ENCODE measurements at regions not wholly inside any gene's neighbourhood (a gene's known extent, or its start where the extent isn't known, plus 50 kb on each side); places are given as distances from the start of the nearest gene placed in this dataset.
A peak's percentile ranks its signal among the peaks of the same experiment; 100 is the strongest.

DNA sequence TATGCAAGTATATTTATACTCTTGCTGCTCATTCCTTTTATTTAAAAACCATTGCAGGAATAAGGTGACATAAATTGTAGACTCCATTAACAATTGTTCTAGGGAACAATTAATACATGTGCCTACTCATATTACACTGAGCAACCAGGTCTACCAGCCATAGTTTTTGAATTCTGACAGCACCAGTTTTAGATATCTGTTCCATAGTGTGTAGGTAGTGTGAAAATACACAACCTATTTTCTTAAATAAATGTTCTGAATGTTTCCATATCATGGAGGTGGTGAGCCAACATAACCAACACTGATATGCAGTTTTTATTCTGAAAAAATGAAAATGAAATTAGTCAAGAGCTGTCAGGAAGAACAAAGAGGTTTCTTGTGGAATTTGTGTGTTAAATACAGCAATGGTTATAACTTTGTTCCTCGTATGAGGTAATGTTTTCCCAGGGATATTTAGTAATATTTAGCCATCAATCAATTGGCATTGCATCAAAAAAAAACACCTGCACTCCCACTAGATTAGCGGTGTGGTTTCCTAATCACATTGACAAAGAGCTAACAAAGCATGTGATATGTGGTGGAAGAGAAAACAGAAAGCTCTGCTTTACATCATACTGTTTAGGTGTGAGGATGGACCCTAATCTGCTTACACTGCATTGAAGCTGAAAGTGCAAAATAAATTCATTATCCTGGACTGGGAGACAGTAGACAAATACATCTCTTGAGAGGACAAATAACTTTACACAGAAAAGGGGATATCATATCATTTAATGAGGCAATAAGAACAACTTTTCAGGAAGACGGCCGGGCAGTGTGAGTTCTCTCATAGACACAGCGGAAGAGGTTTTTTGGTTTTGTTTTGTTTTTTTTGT is 369.5 kb upstream of the THBS1 start:
- Histone ChIP-seq H3K36me3 (ENCODE audit: insufficient read depth, low read length) (no peaks in the 10 kb centered on the region), H3K27me3 (ENCODE audit: insufficient read depth, low read length) (no peaks in the 10 kb centered on the region), H3K27ac (ENCODE audit: low read depth, low read length) (no peak overlapping the region), H3K4me2 (ENCODE audit: insufficient read depth, low read length) (no peak overlapping the region), H3K9me3 (ENCODE audit: low read depth, low read length) (peaks cover 4% of the 10 kb centered on the region), H3K4me1 (ENCODE audit: insufficient read depth, low read length) (peaks cover 21% of the 10 kb centered on the region), H3K4me3 (ENCODE audit: insufficient read depth, low read length) (no peak overlapping the region), H3K79me2 (ENCODE audit: insufficient read depth, low read length) (no peaks in the 10 kb centered on the region), H4K20me1 (ENCODE audit: insufficient read depth, low read length) (no peaks in the 10 kb centered on the region), H2AFZ (ENCODE audit: low read length) (no peak overlapping the region)
- DNase-seq (ENCODE audit: insufficient read length, low spot score, missing footprints): no peak
- TF ChIP-seq, protein P1, sequence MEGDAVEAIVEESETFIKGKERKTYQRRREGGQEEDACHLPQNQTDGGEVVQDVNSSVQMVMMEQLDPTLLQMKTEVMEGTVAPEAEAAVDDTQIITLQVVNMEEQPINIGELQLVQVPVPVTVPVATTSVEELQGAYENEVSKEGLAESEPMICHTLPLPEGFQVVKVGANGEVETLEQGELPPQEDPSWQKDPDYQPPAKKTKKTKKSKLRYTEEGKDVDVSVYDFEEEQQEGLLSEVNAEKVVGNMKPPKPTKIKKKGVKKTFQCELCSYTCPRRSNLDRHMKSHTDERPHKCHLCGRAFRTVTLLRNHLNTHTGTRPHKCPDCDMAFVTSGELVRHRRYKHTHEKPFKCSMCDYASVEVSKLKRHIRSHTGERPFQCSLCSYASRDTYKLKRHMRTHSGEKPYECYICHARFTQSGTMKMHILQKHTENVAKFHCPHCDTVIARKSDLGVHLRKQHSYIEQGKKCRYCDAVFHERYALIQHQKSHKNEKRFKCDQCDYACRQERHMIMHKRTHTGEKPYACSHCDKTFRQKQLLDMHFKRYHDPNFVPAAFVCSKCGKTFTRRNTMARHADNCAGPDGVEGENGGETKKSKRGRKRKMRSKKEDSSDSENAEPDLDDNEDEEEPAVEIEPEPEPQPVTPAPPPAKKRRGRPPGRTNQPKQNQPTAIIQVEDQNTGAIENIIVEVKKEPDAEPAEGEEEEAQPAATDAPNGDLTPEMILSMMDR (IDR thresholded peaks at IDR 0.05; ENCODE audit: extremely low read depth, low read depth, low read length): no peak

DNA sequence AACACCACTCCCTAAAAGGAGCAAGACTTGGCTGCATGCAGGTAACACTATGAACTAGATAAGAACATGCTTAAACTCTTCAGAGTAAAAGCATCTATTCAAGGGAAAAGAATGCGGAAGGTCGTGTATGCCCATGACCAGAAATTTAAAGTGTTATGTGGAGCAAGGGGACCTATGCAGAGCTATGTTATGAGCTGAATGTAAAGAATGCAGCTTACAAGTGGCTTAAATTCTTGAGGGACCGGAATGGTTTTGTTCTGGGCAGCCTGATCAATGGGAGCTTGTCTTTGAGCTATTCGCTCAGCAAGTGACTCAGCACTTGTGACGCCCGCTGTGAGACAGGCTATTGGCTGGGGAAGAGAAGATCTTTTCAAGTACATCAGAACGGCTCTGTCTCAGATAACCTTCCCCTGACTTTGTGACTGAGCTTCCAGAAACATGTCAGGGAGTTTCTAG is 367.5 kb upstream of the THBS1 start:
- DNase-seq (ENCODE audit: insufficient read length, low spot score, missing footprints): peak; percentile 32
- Histone ChIP-seq H4K20me1 (ENCODE audit: insufficient read depth, low read length) (no peaks in the 10 kb centered on the region), H3K27ac (ENCODE audit: low read depth, low read length) (peak overlapping the region; percentile 79), H3K79me2 (ENCODE audit: insufficient read depth, low read length) (no peaks in the 10 kb centered on the region), H3K4me3 (ENCODE audit: insufficient read depth, low read length) (no peak overlapping the region), H3K4me1 (ENCODE audit: insufficient read depth, low read length) (peaks cover 21% of the 10 kb centered on the region), H3K9me3 (ENCODE audit: low read depth, low read length) (peaks cover 4% of the 10 kb centered on the region), H3K4me2 (ENCODE audit: insufficient read depth, low read length) (peak overlapping the region; percentile 25), H2AFZ (ENCODE audit: low read length) (no peak overlapping the region), H3K27me3 (ENCODE audit: insufficient read depth, low read length) (no peaks in the 10 kb centered on the region), H3K36me3 (ENCODE audit: insufficient read depth, low read length) (no peaks in the 10 kb centered on the region)
- TF ChIP-seq, protein P1 (IDR thresholded peaks at IDR 0.05; ENCODE audit: extremely low read depth, low read depth, low read length): no peak

DNA sequence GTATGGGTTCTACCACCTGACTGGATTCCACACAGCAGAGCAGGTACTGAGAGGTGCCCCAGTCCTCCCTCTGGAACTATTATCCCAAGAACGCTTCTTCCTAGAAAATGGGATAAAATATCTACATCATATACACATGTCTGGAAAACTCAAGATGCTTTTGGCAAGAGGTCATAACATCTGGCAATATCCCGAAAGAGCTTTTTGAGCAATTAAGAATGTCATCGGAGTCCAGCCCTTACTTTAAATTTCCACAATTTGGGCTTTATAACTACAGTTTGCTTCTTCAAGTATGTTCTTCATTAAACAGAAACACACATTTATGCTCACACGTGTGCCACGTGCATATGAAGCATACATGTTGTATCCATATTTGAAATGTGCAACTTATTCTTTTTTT is 365.9 kb upstream of the THBS1 start:
- H3K9me3 ChIP-seq (ENCODE audit: low read depth, low read length): peaks cover 4% of the 10 kb centered on the region
- peak overlapping the region; percentile 79 for H3K27ac ChIP-seq (ENCODE audit: low read depth, low read length)
- H3K36me3 ChIP-seq (ENCODE audit: insufficient read depth, low read length): no peaks in the 10 kb centered on the region
- peaks cover 27% of the 10 kb centered on the region for H3K4me1 ChIP-seq (ENCODE audit: insufficient read depth, low read length)
- H3K4me3 ChIP-seq (ENCODE audit: insufficient read depth, low read length): no peak overlapping the region
- H2AFZ ChIP-seq (ENCODE audit: low read length): no peak overlapping the region
- no peaks in the 10 kb centered on the region for H4K20me1 ChIP-seq (ENCODE audit: insufficient read depth, low read length)
- DNase-seq (ENCODE audit: insufficient read length, low spot score, missing footprints): no peak
- TF ChIP-seq, protein P1 (IDR thresholded peaks at IDR 0.05; ENCODE audit: extremely low read depth, low read depth, low read length): no peak
- H3K27me3 ChIP-seq (ENCODE audit: insufficient read depth, low read length): no peaks in the 10 kb centered on the region
- H3K79me2 ChIP-seq (ENCODE audit: insufficient read depth, low read length): no peaks in the 10 kb centered on the region
- no peak overlapping the region for H3K4me2 ChIP-seq (ENCODE audit: insufficient read depth, low read length)

DNA sequence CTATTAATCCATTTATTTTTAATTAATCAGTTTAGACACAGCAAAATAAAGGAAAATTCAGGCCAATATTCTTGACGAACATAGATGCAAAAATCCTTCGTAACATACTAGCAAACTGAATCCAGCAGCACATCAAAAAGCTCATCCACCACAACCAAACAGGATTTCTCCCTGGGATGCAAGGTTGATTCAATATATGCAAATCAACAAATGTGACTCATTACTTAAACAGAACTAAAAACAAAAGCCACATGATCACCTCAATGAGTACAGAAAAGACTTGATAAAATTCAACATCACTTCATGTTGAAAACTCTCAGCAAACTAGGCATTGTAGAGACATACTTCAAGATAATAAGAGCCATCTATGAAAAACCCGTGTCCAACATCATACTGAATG is 364.1 kb upstream of the THBS1 start:
- Histone ChIP-seq H3K4me3 (ENCODE audit: insufficient read depth, low read length) (no peak overlapping the region), H3K4me1 (ENCODE audit: insufficient read depth, low read length) (peaks cover 27% of the 10 kb centered on the region), H3K4me2 (ENCODE audit: insufficient read depth, low read length) (no peak overlapping the region), H3K9me3 (ENCODE audit: low read depth, low read length) (peaks cover 3% of the 10 kb centered on the region), H3K79me2 (ENCODE audit: insufficient read depth, low read length) (no peaks in the 10 kb centered on the region), H3K27me3 (ENCODE audit: insufficient read depth, low read length) (no peaks in the 10 kb centered on the region), H3K27ac (ENCODE audit: low read depth, low read length) (no peak overlapping the region), H3K36me3 (ENCODE audit: insufficient read depth, low read length) (no peaks in the 10 kb centered on the region), H4K20me1 (ENCODE audit: insufficient read depth, low read length) (no peaks in the 10 kb centered on the region), H2AFZ (ENCODE audit: low read length) (no peak overlapping the region)
- TF ChIP-seq, protein P1 (IDR thresholded peaks at IDR 0.05; ENCODE audit: extremely low read depth, low read depth, low read length): no peak
- DNase-seq (ENCODE audit: insufficient read length, low spot score, missing footprints): no peak

Data from osteoblast (primary cell).